HCT116 (cell line): ENCODE measurements at regions not wholly inside any gene's neighbourhood (a gene's known extent, or its start where the extent isn't known, plus 50 kb on each side); places are given as distances from the start of the nearest gene placed in this dataset.

Source experiments
- ATAC-seq: fragments of 200-7000 bp; cut with Tn5 transposase; 2 replicates; pipeline ENCODE4 v1.9.1; 2020; ENCODE audit warnings: mild to moderate bottlenecking, moderate library complexity
- BruUV-seq: library from RNA; stranded (reverse); fragments of 400-500 nt; replicated peaks from 2 replicates; lab custom pipeline; 2021; lab: Mats Ljungman, UMichigan
- CTCF ChIA-PET: fragments of 300-600 bp; sonication (Branson Sonifier 250); formaldehyde crosslinking; loops from one replicate; lab custom pipeline; 2021; ENCODE audit warnings: antibody characterized with exemption; lab: Charles Lee
- POLR2A ChIA-PET: fragments of 300-600, 350-600 bp; sonication (Branson Sonifier 250); formaldehyde crosslinking; loops from one replicate; lab custom pipeline; 2021; ENCODE audit warnings: antibody characterized with exemption; lab: Charles Lee
- RAD21 ChIA-PET, 2 experiments: fragments of 300-600 bp; sonication (Branson Sonifier 250); formaldehyde crosslinking; loops; one replicate each; lab custom pipeline; 2023; ENCODE audit warnings: low total read pairs in 2 of 2; ENCODE audit not compliant: uncharacterized antibody in 2 of 2, unreplicated experiment in 2 of 2, low non-redundant PET in 1 of 2; lab: Charles Lee
- DNase-seq: peaks from one replicate; pipeline ENCODE4 v3.0.0-alpha.2; 2010; ENCODE audit warnings: low read depth, low spot score
- H2AFZ ChIP-seq: fragments of 200-600 bp; shearing (Covaris generic), sonication (generic); 2 replicates; pipeline ENCODE4 v1.6.1; 2017; ENCODE audit warnings: low read depth, mixed run types, mixed read lengths, antibody characterized with exemption, low read length; ENCODE audit not compliant: poor library complexity, severe bottlenecking
- H3K27ac ChIP-seq: 2 replicates; pipeline ENCODE4 v1.5.1; 2012; ENCODE audit warnings: low read depth, low read length
- H3K27me3 ChIP-seq: fragments of 200-600 bp; sonication (generic); 2 replicates; pipeline ENCODE4 v1.6.1; 2016; ENCODE audit warnings: mixed run types, low read length, mixed read lengths; ENCODE audit not compliant: insufficient read depth
- H3K36me3 ChIP-seq, 2 experiments: fragments of 200-500 bp in 1 of 2; fragments of 200-600 bp in 1 of 2; sonication (Bioruptor generic) in 1 of 2; sonication (generic) in 1 of 2; 2 replicates each; pipeline versions ENCODE4 v1.5.1 to v1.6.1; 2014 to 2016; ENCODE audit warnings: low read length in 2 of 2, inconsistent platforms in 1 of 2, mixed read lengths in 1 of 2, mixed run types in 1 of 2; ENCODE audit not compliant: insufficient read depth in 2 of 2, control insufficient read depth in 1 of 2
- H3K4me1 ChIP-seq, 2 experiments: fragments of 200-600 bp in 1 of 2; sonication (generic) in 1 of 2; 2 replicates each; pipeline versions ENCODE4 v1.5.1 to v1.6.1; 2012 to 2017; ENCODE audit warnings: low read length in 2 of 2, inconsistent platforms in 1 of 2, mild to moderate bottlenecking in 1 of 2, mixed read lengths in 1 of 2, mixed run types in 1 of 2, moderate library complexity in 1 of 2; ENCODE audit not compliant: insufficient read depth in 2 of 2, control insufficient read depth in 1 of 2
- H3K4me2 ChIP-seq: fragments of 200-600 bp; sonication (generic); 2 replicates; pipeline ENCODE4 v1.6.1; 2017; ENCODE audit warnings: mixed run types, low read length, mixed read lengths
- H3K4me3 ChIP-seq, 2 experiments: fragments of 200-600 bp in 1 of 2; sonication (generic) in 1 of 2; replicated peaks in 1 of 2; 2 replicates each; pipeline ENCODE4 v1.5.1; 2011 to 2016; ENCODE audit warnings: low read length in 2 of 2, control low read depth in 1 of 2, low read depth in 1 of 2, mild to moderate bottlenecking in 1 of 2, mixed read lengths in 1 of 2, mixed run types in 1 of 2
- H3K79me2 ChIP-seq: fragments of 200-600 bp; sonication (generic); 2 replicates; pipeline ENCODE4 v1.6.1; 2017; ENCODE audit warnings: mild to moderate bottlenecking, mixed run types, low read length, moderate library complexity, mixed read lengths; ENCODE audit not compliant: insufficient read depth
- H3K9ac ChIP-seq: fragments of 200-600 bp; sonication (generic); 2 replicates; pipeline ENCODE4 v1.6.1; 2016; ENCODE audit warnings: low read length, mixed read lengths
- H3K9me2 ChIP-seq: fragments of 200-600 bp; sonication (generic), shearing (Covaris generic); 2 replicates; pipeline ENCODE4 v1.6.1; 2017; ENCODE audit warnings: mixed run types, mild to moderate bottlenecking, moderate library complexity; ENCODE audit not compliant: insufficient read depth
- H3K9me3 ChIP-seq, 2 experiments: fragments of 200-500 bp in 1 of 2; fragments of 200-600 bp in 1 of 2; sonication (Bioruptor generic) in 1 of 2; sonication (generic) in 1 of 2; 2 replicates each; pipeline ENCODE4 v1.6.1; 2014 to 2017; ENCODE audit warnings: low read length in 2 of 2, mixed read lengths in 2 of 2, inconsistent platforms in 1 of 2, low read depth in 1 of 2, mild to moderate bottlenecking in 1 of 2, mixed run types in 1 of 2, moderate library complexity in 1 of 2; ENCODE audit not compliant: control insufficient read depth in 1 of 2, insufficient read depth in 1 of 2
- H4K20me1 ChIP-seq: fragments of 200-600 bp; sonication (generic), shearing (Covaris generic); 2 replicates; pipeline ENCODE4 v1.6.1; 2017; ENCODE audit warnings: mixed run types, mild to moderate bottlenecking, moderate library complexity; ENCODE audit not compliant: insufficient read depth
- ATF3 ChIP-seq: IDR thresholded peaks from 2 replicates; pipeline ENCODE4 v1.6.1; 2012
- CEBPB ChIP-seq: IDR thresholded peaks from 2 replicates; pipeline ENCODE4 v1.6.1; 2012; ENCODE audit warnings: low read depth
- CTCF ChIP-seq, 3 experiments: fragments of 200-600 bp in 1 of 3; sonication (generic) in 1 of 3; IDR thresholded peaks in 2 of 3; conservative IDR thresholded peaks in 1 of 3; 2 replicates each; pipeline ENCODE4 v1.5.1; 2012 to 2017; ENCODE audit warnings: low read depth in 2 of 3, low read length in 2 of 3, antibody characterized with exemption in 1 of 3, borderline replicate concordance in 1 of 3, control low read depth in 1 of 3, mild to moderate bottlenecking in 1 of 3, mixed read lengths in 1 of 3, mixed run types in 1 of 3, moderate library complexity in 1 of 3; ENCODE audit not compliant: insufficient read depth in 1 of 3
- EGR1 ChIP-seq: IDR thresholded peaks from 2 replicates; pipeline ENCODE4 v1.6.1; 2012; ENCODE audit warnings: low read depth
- ELF1 ChIP-seq: IDR thresholded peaks from 2 replicates; pipeline ENCODE4 v1.6.1; 2012; ENCODE audit warnings: low read depth, borderline replicate concordance
- EZH2phosphoT487 ChIP-seq: fragments of 200-600 bp; IDR thresholded peaks from 2 replicates; pipeline ENCODE4 v1.6.1; 2018; ENCODE audit warnings: antibody characterized with exemption, borderline replicate concordance
- JUND ChIP-seq: IDR thresholded peaks from 2 replicates; pipeline ENCODE4 v1.6.1; 2012
- MAX ChIP-seq: IDR thresholded peaks from 2 replicates; pipeline ENCODE4 v1.6.1; 2012
- POLR2AphosphoS5 ChIP-seq: IDR thresholded peaks from 2 replicates; pipeline ENCODE4 v1.6.1; 2011; ENCODE audit warnings: mild to moderate bottlenecking, low read depth, low read length, moderate library complexity
- RAD21 ChIP-seq: IDR thresholded peaks from 2 replicates; pipeline ENCODE4 v1.6.1; 2012; ENCODE audit warnings: low read depth, mild to moderate bottlenecking
- SP1 ChIP-seq: IDR thresholded peaks from 2 replicates; pipeline ENCODE4 v1.6.1; 2012; ENCODE audit warnings: low read depth
- SRF ChIP-seq: IDR thresholded peaks from 2 replicates; pipeline ENCODE4 v1.6.1; 2012; ENCODE audit warnings: low read depth
- YY1 ChIP-seq: IDR thresholded peaks from 2 replicates; pipeline ENCODE4 v1.6.1; 2011; ENCODE audit warnings: low read length, low read depth, moderate library complexity, mild to moderate bottlenecking; ENCODE audit not compliant: insufficient replicate concordance; ENCODE audit errors: extremely low read depth
- ZBTB33 ChIP-seq: IDR thresholded peaks from 2 replicates; pipeline ENCODE4 v1.6.1; 2011; ENCODE audit warnings: mild to moderate bottlenecking, low read length, moderate library complexity; ENCODE audit not compliant: insufficient replicate concordance; ENCODE audit errors: extremely low read depth
- ZFX ChIP-seq: fragments of 450-650 bp; IDR thresholded peaks from 2 replicates; pipeline ENCODE4 v1.6.1; 2017
- intact Hi-C: fragments of 100-400 bp; cut with micrococcal nuclease; formaldehyde crosslinking; loops from 2 replicates; pipeline ENCODE4 v1.10.0; 2022

- TF ChIP-seq JUND = no peak
Observed at GRCh38 chr6:139920776-139921100, 546.3 kb upstream of the CITED2 start (continued).

GRCh38 chr6:139920027-139920775, 545.8 kb upstream of the CITED2 start:
- Histone ChIP-seq H4K20me1 (no peaks in the 10 kb centered on the region), H3K9me3 (no peaks in the 10 kb centered on the region), H3K27ac (no peak overlapping the region), H2AFZ (no peak overlapping the region), H3K9ac (no peak overlapping the region), H3K4me3 (no peak overlapping the region), H3K9me2 (no peaks in the 10 kb centered on the region), H3K4me1 (no peaks in the 10 kb centered on the region), H3K79me2 (no peaks in the 10 kb centered on the region), H3K36me3 (no peaks in the 10 kb centered on the region), H3K4me2 (no peak overlapping the region), H3K27me3 (no peaks in the 10 kb centered on the region)
- TF ChIP-seq CTCF (IDR thresholded peaks at IDR 0.05 in 2 of 3, conservative IDR thresholded peaks at IDR 0.05 in 1 of 3; ENCODE audit: borderline replicate concordance in 1 of 3, insufficient read depth in 1 of 3, low read depth in 2 of 3, low read length in 2 of 3) = no peak
- TF ChIP-seq ATF3 = no peak
- TF ChIP-seq EZH2phosphoT487 = no peak
- TF ChIP-seq RAD21 = no peak
- TF ChIP-seq SRF = no peak
- no peak for TF ChIP-seq ZFX
- TF ChIP-seq ZBTB33 = no peak
- no peak for TF ChIP-seq ELF1
- TF ChIP-seq YY1 = no peak
- no peak for TF ChIP-seq CEBPB
- no peak for TF ChIP-seq MAX
- no peak for TF ChIP-seq SP1
- no peak for TF ChIP-seq EGR1
- no peak for TF ChIP-seq JUND
- no peak for TF ChIP-seq POLR2AphosphoS5
- no peak for DNase-seq
- ChIA-PET CTCF (no interaction called here), POLR2A (no interaction called here), RAD21 (no interaction called here)
- intact Hi-C loops = no loop called here
- no TSS peak for BruUV-seq
- no peak for ATAC-seq
